GM12878 (cell line): ENCODE measurements at regions not wholly inside any gene's neighbourhood (a gene's known extent, or its start where the extent isn't known, plus 50 kb on each side); places are given as distances from the start of the nearest gene placed in this dataset.

ENCODE experiments used
- ATAC-seq: fragments of 200-7000 bp; cut with Tn5 transposase; 3 replicates; pipeline ENCODE4 v1.9.1; 2020; ENCODE audit warnings: mild to moderate bottlenecking, moderate library complexity
- BruUV-seq: library from RNA; stranded (reverse); fragments of 400-500 nt; replicated peaks from 2 replicates; lab custom pipeline; 2021; lab: Mats Ljungman, UMichigan
- CTCF ChIA-PET: fragments of 300-600 bp; sonication (Branson Sonifier 250); formaldehyde crosslinking; extraction: SDS; loops from one replicate; lab custom pipeline; 2021; ENCODE audit warnings: inconsistent platforms; lab: Yijun Ruan, JAX
- POLR2A ChIA-PET: fragments of 350-600 bp; formaldehyde crosslinking; extraction: SDS; loops from one replicate; lab custom pipeline; 2021; ENCODE audit warnings: inconsistent platforms; lab: Charles Lee
- RAD21 ChIA-PET: fragments of 300-600 bp; sonication (Branson Sonifier 250); formaldehyde crosslinking; loops from one replicate; lab custom pipeline; 2023; ENCODE audit warnings: antibody characterized with exemption; ENCODE audit not compliant: unreplicated experiment; lab: Charles Lee
- SMC1A ChIA-PET: fragments of 300-600 bp; sonication (Branson Sonifier 250); formaldehyde crosslinking; loops from one replicate; lab custom pipeline; 2023; ENCODE audit not compliant: unreplicated experiment, uncharacterized antibody; lab: Charles Lee
- DNase-seq: peaks from one replicate; pipeline ENCODE4 v3.0.0-alpha.2; 2011; ENCODE audit warnings: low read depth, low spot score
- FAIRE-seq: peaks from 3 replicates; lab custom pipeline; 2011; peaks lifted over from hg19 to GRCh38; lab: Jason Lieb, UNC
- H2AFZ ChIP-seq: 2 replicates; pipeline ENCODE4 v1.6.0; 2011; ENCODE audit warnings: low read depth, low read length, control low read depth; ENCODE audit not compliant: control insufficient read depth
- H3K27ac ChIP-seq: 2 replicates; pipeline ENCODE4 v1.5.1; 2011; ENCODE audit warnings: control low read depth; ENCODE audit not compliant: control insufficient read depth, insufficient read depth
- H3K27me3 ChIP-seq, 2 experiments: replicated peaks in 1 of 2; 2 replicates each; pipeline versions ENCODE4 v1.6.0 to v1.6.1; 2011; ENCODE audit warnings: low read length in 1 of 2; ENCODE audit not compliant: control insufficient read depth in 2 of 2, insufficient read depth in 2 of 2
- H3K36me3 ChIP-seq, 2 experiments: 2 replicates each; pipeline ENCODE4 v1.5.1; 2011; ENCODE audit warnings: low read length in 1 of 2; ENCODE audit not compliant: control insufficient read depth in 2 of 2, insufficient read depth in 2 of 2
- H3K4me1 ChIP-seq: 2 replicates; pipeline ENCODE4 v1.6.1; 2011; ENCODE audit warnings: mild to moderate bottlenecking, low read length, moderate library complexity, mixed read lengths; ENCODE audit not compliant: control insufficient read depth, insufficient read depth
- H3K4me2 ChIP-seq: 2 replicates; pipeline ENCODE4 v1.6.0; 2011; ENCODE audit warnings: control low read depth; ENCODE audit not compliant: control insufficient read depth, insufficient read depth
- H3K4me3 ChIP-seq: fragments of 200-600 bp; sonication (generic); 2 replicates; pipeline ENCODE4 v1.5.1; 2016
- H3K79me2 ChIP-seq: 2 replicates; pipeline ENCODE4 v1.6.0; 2011; ENCODE audit warnings: low read length; ENCODE audit not compliant: control insufficient read depth, insufficient read depth
- H3K9ac ChIP-seq: 2 replicates; pipeline ENCODE4 v1.8.0; 2011; ENCODE audit warnings: low read length, control low read depth, mixed read lengths; ENCODE audit not compliant: control insufficient read depth, insufficient read depth
- H3K9me3 ChIP-seq: replicated peaks from 3 replicates; pipeline ENCODE4 v1.5.1; 2011; ENCODE audit warnings: mild to moderate bottlenecking, low read length; ENCODE audit not compliant: control insufficient read depth, insufficient read depth
- H4K20me1 ChIP-seq: 2 replicates; pipeline ENCODE4 v1.6.0; 2011; ENCODE audit not compliant: control insufficient read depth, insufficient read depth
- CBX3 ChIP-seq: fragments of 200-600 bp; sonication (generic); IDR thresholded peaks from 2 replicates; pipeline ENCODE4 v1.6.1; 2016; ENCODE audit warnings: low read depth, borderline replicate concordance
- DPF2 ChIP-seq: fragments of 450-650 bp; IDR thresholded peaks from 2 replicates; pipeline ENCODE4 v1.6.1; 2017; ENCODE audit warnings: mild to moderate bottlenecking
- FOS ChIP-seq: IDR thresholded peaks from 3 replicates; pipeline ENCODE4 v1.6.1; 2011; ENCODE audit warnings: borderline replicate concordance; ENCODE audit not compliant: insufficient read length; ENCODE audit errors: extremely low read depth
- GATAD2B ChIP-seq: fragments of 450-650 bp; conservative IDR thresholded peaks from 2 replicates; pipeline ENCODE4 v1.6.1; 2017; ENCODE audit warnings: low read depth, mild to moderate bottlenecking, moderate library complexity
- HCFC1 ChIP-seq: fragments of 150-350 bp; IDR thresholded peaks from 2 replicates; pipeline ENCODE4 v1.6.1; 2014; ENCODE audit warnings: low read length
- MTA3 ChIP-seq: IDR thresholded peaks from 2 replicates; pipeline ENCODE4 v1.6.1; 2012; ENCODE audit warnings: low read length, inconsistent platforms, borderline replicate concordance
- PML ChIP-seq: IDR thresholded peaks from 2 replicates; pipeline ENCODE4 v1.6.1; 2012; ENCODE audit warnings: low read length, inconsistent platforms
- RUNX3 ChIP-seq: IDR thresholded peaks from 2 replicates; pipeline ENCODE4 v1.6.1; 2012; ENCODE audit warnings: low read length, inconsistent platforms
- WGBS: methylation state at CpG from one replicate; pipeline ENCODE4 v1.1.6; 2016; ENCODE audit warnings: low lambda C conversion rate; ENCODE audit not compliant: insufficient replicate concordance, insufficient coverage; ENCODE audit errors: missing lambda C conversion rate; 5-methylcytosine and 5-hydroxymethylcytosine counted together
- in situ Hi-C: fragments of 300-500 bp; cut with MboI; formaldehyde crosslinking; loops from 9 replicates; pipeline ENCODE4 v1.14.3; 2018; ENCODE audit warnings: mixed read lengths
- intact Hi-C: fragments of 100-400 bp; cut with micrococcal nuclease; formaldehyde crosslinking; loops from one replicate; pipeline ENCODE4 v1.14.2; 2022; ENCODE audit not compliant: unreplicated experiment
- TF ChIP-seq, protein P1 (sequence below): fragments of 450-650 bp; IDR thresholded peaks from 2 replicates; pipeline ENCODE4 v1.6.1; 2016; ENCODE audit warnings: mild to moderate bottlenecking, moderate library complexity, borderline replicate concordance
- TF ChIP-seq, protein P2 (sequence below): fragments of 450-650 bp; formaldehyde crosslinking; IDR thresholded peaks from 2 replicates; pipeline ENCODE4 v1.4.0; 2022; ENCODE audit warnings: mild to moderate bottlenecking, moderate library complexity
- TF ChIP-seq, protein P3 (sequence below): IDR thresholded peaks from 2 replicates; pipeline ENCODE4 v1.6.1; 2012; ENCODE audit warnings: improper control_type of control experiment, low read depth, low read length; ENCODE audit not compliant: insufficient replicate concordance

DNA sequence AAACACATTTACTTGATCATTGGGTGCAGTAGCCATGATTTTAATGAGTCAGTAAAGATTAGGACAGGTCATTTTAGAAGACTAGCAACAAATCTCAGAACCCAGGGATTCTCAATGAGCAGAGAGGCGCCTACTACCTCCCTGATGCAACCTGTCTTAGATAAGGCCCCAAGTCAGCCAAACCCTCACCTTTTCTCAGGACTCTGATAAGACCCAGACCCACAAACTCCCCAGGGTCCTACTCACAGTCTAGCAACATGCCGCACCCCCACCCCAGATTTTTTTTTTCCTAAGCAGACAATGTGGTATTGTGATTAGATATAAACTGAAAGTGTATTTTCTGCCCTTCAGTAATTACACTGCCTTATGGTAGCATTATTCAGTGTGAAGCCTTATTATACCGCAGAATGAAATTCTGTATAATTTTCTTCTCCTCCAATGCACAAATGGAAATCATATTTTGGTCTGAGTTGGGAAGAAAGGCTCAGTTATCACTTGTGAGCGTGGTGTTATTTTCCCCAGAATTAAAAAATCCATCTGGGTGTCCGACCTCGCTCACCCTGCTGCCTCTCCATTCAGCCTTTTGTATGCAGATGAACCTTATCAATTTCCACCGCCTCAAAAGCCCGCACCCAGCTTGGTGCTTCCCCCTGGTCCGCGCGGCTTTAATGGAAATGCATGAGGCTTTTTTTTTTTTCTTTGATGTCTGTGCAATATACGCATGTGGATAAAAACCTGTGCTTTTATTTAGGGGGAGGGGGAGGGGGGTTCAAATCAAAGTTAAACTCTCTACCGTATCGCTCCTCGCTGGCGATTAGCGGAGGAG lies 122.0 kb upstream of the SOX14 start:
- ChIA-PET RAD21 (interaction anchor here (0.7 kb wide), 1 partner anchor 398 kb away, joined by 5 read pairs; no protein-coding TSS in a partner anchor), SMC1A (no interaction called here), POLR2A (no interaction called here), CTCF (no interaction called here)
- no TSS peak for BruUV-seq
- whole genome bisulfite sequencing: 36% methylated on average over 17 of the region's 17 CpGs
- no peak overlapping the region for H3K27ac ChIP-seq
- no peaks in the 10 kb centered on the region for H3K36me3 ChIP-seq
- H3K9me3 ChIP-seq: no peaks in the 10 kb centered on the region
- H2AFZ ChIP-seq: no peak overlapping the region
- peaks cover 0 to 6% of the 10 kb centered on the region in 2 experiments; a peak in 2 of 4 replicates for H3K27me3 ChIP-seq
- ATAC-seq: no peak
- intact Hi-C loops: no loop called here
- in situ Hi-C loops: no loop called here
- no peaks in the 10 kb centered on the region for H3K4me1 ChIP-seq
- no peaks in the 10 kb centered on the region for H4K20me1 ChIP-seq
- FAIRE-seq: no peak
- no peak overlapping the region for H3K4me3 ChIP-seq
- H3K9ac ChIP-seq: no peak overlapping the region
- H3K79me2 ChIP-seq: no peaks in the 10 kb centered on the region
- no peak for DNase-seq
- H3K4me2 ChIP-seq: no peak overlapping the region
- TF ChIP-seq MTA3 (no peak), CBX3 (no peak), HCFC1 (no peak), FOS (no peak), PML (no peak), GATAD2B (no peak), RUNX3 (no peak), DPF2 (no peak)
- TF ChIP-seq, protein P1, sequence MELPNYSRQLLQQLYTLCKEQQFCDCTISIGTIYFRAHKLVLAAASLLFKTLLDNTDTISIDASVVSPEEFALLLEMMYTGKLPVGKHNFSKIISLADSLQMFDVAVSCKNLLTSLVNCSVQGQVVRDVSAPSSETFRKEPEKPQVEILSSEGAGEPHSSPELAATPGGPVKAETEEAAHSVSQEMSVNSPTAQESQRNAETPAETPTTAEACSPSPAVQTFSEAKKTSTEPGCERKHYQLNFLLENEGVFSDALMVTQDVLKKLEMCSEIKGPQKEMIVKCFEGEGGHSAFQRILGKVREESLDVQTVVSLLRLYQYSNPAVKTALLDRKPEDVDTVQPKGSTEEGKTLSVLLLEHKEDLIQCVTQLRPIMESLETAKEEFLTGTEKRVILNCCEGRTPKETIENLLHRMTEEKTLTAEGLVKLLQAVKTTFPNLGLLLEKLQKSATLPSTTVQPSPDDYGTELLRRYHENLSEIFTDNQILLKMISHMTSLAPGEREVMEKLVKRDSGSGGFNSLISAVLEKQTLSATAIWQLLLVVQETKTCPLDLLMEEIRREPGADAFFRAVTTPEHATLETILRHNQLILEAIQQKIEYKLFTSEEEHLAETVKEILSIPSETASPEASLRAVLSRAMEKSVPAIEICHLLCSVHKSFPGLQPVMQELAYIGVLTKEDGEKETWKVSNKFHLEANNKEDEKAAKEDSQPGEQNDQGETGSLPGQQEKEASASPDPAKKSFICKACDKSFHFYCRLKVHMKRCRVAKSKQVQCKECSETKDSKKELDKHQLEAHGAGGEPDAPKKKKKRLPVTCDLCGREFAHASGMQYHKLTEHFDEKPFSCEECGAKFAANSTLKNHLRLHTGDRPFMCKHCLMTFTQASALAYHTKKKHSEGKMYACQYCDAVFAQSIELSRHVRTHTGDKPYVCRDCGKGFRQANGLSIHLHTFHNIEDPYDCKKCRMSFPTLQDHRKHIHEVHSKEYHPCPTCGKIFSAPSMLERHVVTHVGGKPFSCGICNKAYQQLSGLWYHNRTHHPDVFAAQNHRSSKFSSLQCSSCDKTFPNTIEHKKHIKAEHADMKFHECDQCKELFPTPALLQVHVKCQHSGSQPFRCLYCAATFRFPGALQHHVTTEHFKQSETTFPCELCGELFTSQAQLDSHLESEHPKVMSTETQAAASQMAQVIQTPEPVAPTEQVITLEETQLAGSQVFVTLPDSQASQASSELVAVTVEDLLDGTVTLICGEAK: no peak
- TF ChIP-seq, protein P2, sequence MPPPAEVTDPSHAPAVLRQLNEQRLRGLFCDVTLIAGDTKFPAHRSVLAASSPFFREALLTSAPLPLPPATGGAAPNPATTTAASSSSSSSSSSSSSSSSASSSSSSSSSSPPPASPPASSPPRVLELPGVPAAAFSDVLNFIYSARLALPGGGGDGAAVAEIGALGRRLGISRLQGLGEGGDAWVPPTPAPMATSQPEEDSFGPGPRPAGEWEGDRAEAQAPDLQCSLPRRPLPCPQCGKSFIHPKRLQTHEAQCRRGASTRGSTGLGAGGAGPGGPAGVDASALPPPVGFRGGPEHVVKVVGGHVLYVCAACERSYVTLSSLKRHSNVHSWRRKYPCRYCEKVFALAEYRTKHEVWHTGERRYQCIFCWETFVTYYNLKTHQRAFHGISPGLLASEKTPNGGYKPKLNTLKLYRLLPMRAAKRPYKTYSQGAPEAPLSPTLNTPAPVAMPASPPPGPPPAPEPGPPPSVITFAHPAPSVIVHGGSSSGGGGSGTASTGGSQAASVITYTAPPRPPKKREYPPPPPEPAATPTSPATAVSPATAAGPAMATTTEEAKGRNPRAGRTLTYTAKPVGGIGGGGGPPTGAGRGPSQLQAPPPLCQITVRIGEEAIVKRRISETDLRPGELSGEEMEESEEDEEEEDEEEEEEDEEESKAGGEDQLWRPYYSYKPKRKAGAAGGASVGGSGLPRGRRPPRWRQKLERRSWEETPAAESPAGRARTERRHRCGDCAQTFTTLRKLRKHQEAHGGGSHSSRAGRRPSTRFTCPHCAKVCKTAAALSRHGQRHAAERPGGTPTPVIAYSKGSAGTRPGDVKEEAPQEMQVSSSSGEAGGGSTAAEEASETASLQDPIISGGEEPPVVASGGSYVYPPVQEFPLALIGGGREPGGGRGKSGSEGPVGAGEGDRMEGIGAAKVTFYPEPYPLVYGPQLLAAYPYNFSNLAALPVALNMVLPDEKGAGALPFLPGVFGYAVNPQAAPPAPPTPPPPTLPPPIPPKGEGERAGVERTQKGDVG (CRISPR knock-in tag): no peak
- TF ChIP-seq, protein P3, sequence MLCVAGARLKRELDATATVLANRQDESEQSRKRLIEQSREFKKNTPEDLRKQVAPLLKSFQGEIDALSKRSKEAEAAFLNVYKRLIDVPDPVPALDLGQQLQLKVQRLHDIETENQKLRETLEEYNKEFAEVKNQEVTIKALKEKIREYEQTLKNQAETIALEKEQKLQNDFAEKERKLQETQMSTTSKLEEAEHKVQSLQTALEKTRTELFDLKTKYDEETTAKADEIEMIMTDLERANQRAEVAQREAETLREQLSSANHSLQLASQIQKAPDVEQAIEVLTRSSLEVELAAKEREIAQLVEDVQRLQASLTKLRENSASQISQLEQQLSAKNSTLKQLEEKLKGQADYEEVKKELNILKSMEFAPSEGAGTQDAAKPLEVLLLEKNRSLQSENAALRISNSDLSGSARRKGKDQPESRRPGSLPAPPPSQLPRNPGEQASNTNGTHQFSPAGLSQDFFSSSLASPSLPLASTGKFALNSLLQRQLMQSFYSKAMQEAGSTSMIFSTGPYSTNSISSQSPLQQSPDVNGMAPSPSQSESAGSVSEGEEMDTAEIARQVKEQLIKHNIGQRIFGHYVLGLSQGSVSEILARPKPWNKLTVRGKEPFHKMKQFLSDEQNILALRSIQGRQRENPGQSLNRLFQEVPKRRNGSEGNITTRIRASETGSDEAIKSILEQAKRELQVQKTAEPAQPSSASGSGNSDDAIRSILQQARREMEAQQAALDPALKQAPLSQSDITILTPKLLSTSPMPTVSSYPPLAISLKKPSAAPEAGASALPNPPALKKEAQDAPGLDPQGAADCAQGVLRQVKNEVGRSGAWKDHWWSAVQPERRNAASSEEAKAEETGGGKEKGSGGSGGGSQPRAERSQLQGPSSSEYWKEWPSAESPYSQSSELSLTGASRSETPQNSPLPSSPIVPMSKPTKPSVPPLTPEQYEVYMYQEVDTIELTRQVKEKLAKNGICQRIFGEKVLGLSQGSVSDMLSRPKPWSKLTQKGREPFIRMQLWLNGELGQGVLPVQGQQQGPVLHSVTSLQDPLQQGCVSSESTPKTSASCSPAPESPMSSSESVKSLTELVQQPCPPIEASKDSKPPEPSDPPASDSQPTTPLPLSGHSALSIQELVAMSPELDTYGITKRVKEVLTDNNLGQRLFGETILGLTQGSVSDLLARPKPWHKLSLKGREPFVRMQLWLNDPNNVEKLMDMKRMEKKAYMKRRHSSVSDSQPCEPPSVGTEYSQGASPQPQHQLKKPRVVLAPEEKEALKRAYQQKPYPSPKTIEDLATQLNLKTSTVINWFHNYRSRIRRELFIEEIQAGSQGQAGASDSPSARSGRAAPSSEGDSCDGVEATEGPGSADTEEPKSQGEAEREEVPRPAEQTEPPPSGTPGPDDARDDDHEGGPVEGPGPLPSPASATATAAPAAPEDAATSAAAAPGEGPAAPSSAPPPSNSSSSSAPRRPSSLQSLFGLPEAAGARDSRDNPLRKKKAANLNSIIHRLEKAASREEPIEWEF: no peak
